ENCODE measurements at regions not wholly inside any gene's neighbourhood (a gene's known extent, or its start where the extent isn't known, plus 50 kb on each side); places are given as distances from the start of the nearest gene placed in this dataset.

DNA sequence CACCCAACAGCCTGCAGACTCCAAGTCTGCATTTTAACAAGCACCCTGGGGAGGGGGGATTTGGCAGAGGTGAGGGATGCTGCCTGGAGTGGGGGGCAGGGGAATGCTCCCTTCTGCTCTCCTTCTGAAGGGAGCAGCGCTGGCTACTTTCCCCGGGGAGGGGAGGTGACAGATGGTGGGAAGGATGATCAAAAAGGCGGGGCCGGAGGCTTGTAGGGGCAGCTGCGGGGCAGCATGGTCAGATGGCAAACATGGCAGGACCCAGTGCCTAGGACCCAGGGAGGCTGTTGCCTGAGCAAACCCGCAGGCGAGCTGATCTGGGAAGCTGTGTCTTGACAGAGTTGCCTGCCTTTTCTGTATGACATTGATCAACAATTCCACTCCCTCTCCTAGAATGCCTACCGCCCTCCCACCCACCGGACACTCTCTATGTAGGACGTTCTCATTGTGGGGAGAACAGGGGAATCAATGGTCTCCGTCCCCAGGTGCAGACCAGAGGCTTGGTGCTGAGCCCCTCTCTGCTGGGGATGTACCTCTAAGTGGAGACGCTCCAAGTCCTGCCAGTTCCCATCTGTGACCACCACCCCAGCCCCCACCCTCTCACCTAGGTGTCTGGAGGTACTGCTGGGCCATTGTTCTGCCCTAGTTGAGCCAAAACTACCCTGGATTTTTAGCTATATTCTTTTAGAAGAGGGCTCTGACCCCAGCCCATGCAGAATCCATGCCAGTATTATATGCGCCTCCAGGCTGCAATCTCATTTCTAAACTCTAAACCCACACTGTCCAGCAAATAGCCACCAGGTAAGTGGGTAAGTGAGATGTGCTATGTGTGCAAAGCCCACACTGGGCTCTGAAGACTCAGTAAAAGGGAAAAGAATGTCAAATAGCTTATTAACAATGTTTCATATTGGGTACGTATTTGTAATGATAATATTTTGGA is 89.7 kb upstream of the SEC11C start:
- TF ChIP-seq, protein P1, sequence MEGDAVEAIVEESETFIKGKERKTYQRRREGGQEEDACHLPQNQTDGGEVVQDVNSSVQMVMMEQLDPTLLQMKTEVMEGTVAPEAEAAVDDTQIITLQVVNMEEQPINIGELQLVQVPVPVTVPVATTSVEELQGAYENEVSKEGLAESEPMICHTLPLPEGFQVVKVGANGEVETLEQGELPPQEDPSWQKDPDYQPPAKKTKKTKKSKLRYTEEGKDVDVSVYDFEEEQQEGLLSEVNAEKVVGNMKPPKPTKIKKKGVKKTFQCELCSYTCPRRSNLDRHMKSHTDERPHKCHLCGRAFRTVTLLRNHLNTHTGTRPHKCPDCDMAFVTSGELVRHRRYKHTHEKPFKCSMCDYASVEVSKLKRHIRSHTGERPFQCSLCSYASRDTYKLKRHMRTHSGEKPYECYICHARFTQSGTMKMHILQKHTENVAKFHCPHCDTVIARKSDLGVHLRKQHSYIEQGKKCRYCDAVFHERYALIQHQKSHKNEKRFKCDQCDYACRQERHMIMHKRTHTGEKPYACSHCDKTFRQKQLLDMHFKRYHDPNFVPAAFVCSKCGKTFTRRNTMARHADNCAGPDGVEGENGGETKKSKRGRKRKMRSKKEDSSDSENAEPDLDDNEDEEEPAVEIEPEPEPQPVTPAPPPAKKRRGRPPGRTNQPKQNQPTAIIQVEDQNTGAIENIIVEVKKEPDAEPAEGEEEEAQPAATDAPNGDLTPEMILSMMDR (IDR thresholded peaks at IDR 0.05 in 4 of 5, conservative IDR thresholded peaks at IDR 0.05 in 1 of 5), result no peak
- no peak for TF ChIP-seq POLR2A (IDR thresholded peaks at IDR 0.05)
